ENCODE measurements at regions not wholly inside any gene's neighbourhood (a gene's known extent, or its start where the extent isn't known, plus 50 kb on each side); places are given as distances from the start of the nearest gene placed in this dataset.

- TF ChIP-seq SIN3A (IDR thresholded peaks at IDR 0.05; ENCODE audit: low read depth) = no peak
- no peak for TF ChIP-seq EZH2 (IDR thresholded peaks at IDR 0.05)
- TF ChIP-seq YY1 (IDR thresholded peaks at IDR 0.05; ENCODE audit: extremely low read depth, insufficient replicate concordance, low read depth, low read length) = no peak
- TF ChIP-seq ELF1 (IDR thresholded peaks at IDR 0.05; ENCODE audit: borderline replicate concordance, low read depth) = no peak
- no peak for TF ChIP-seq CTCF (IDR thresholded peaks at IDR 0.05 in 2 of 3, conservative IDR thresholded peaks at IDR 0.05 in 1 of 3; ENCODE audit: borderline replicate concordance in 1 of 3, insufficient read depth in 1 of 3, low read depth in 2 of 3, low read length in 2 of 3)
- TF ChIP-seq MAX (IDR thresholded peaks at IDR 0.05) = no peak
- no peak for TF ChIP-seq REST (IDR thresholded peaks at IDR 0.05; ENCODE audit: low read depth)
- TF ChIP-seq RAD21 (IDR thresholded peaks at IDR 0.05; ENCODE audit: low read depth) = no peak
- TF ChIP-seq POLR2A (IDR thresholded peaks at IDR 0.05; ENCODE audit: borderline replicate concordance, extremely low read depth, insufficient read depth, insufficient read length) = no peak
- TF ChIP-seq JUND (IDR thresholded peaks at IDR 0.05) = no peak
- TF ChIP-seq POLR2AphosphoS5 (IDR thresholded peaks at IDR 0.05; ENCODE audit: low read depth, low read length) = no peak
- TF ChIP-seq ZFX (IDR thresholded peaks at IDR 0.05) = no peak
- TF ChIP-seq ZNF274 (IDR thresholded peaks at IDR 0.05; ENCODE audit: low read depth, low read length) = no peak
Observed at GRCh38 chr6:151185148-151185547, 54.6 kb upstream of the AKAP12 start.

All from HCT116 (cell line).